ENCODE measurements at regions not wholly inside any gene's neighbourhood (a gene's known extent, or its start where the extent isn't known, plus 50 kb on each side); places are given as distances from the start of the nearest gene placed in this dataset.

DNA sequence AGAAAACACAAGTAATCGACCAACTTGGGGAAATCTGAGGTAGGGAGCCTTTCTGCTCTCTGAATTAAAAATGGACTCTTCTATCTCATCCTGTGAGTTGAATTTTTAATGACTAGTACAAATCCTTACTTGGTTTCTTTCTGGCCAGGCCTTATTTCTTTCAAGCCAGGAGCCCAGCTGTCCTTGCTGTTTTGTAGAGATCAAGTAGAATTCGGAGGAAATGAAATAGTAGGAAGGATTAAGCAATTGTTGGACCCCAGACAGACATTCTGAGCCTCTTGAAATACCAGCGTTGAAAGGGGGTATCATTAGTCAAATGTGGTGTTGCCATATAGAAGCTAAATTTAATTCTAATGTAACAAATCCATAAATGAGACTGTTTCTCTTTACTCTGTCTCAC is 53.7 kb upstream of the SMIM15 start:
- Mint-ChIP-seq H3K4me1 (ENCODE audit: low read depth) (no peaks in the 10 kb centered on the region), H3K4me3 (no peak overlapping the region), H3K36me3 (ENCODE audit: low read depth) (no peaks in the 10 kb centered on the region), H3K9me3 (no peaks in the 10 kb centered on the region), H3K27ac (no peak overlapping the region), H3K27me3 (peaks cover 12% of the 10 kb centered on the region)
- TF ChIP-seq, protein P1, sequence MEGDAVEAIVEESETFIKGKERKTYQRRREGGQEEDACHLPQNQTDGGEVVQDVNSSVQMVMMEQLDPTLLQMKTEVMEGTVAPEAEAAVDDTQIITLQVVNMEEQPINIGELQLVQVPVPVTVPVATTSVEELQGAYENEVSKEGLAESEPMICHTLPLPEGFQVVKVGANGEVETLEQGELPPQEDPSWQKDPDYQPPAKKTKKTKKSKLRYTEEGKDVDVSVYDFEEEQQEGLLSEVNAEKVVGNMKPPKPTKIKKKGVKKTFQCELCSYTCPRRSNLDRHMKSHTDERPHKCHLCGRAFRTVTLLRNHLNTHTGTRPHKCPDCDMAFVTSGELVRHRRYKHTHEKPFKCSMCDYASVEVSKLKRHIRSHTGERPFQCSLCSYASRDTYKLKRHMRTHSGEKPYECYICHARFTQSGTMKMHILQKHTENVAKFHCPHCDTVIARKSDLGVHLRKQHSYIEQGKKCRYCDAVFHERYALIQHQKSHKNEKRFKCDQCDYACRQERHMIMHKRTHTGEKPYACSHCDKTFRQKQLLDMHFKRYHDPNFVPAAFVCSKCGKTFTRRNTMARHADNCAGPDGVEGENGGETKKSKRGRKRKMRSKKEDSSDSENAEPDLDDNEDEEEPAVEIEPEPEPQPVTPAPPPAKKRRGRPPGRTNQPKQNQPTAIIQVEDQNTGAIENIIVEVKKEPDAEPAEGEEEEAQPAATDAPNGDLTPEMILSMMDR (IDR thresholded peaks at IDR 0.05) = no peak
- DNase-seq (no peak), ATAC-seq (no peak)
- ChIA-PET POLR2A (no interaction called here), CTCF (no interaction called here)
- intact Hi-C loops (cut with micrococcal nuclease) = no loop called here

DNA sequence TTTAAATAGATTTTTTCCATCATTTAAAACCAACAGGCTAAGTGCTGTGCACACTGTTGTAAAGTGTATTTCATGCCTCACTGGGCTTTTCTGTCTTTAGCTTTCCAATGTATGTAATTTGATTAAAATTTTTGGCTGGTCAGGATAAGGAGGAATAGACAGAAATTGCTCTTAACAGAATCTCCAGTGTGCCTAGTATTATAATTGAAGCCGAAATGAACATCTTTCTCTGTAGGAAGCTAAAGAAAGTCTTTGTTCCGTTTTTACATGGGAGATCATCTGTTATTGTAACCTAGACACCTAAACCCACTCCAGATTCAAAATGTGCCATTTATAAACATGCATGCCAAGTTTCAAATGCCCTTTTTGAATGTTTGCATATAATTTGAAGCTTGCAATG is 54.5 kb upstream of the SMIM15 start:
- Mint-ChIP-seq H3K27me3 (peaks cover 12% of the 10 kb centered on the region), H3K27ac (no peak overlapping the region), H3K36me3 (ENCODE audit: low read depth) (no peaks in the 10 kb centered on the region), H3K9me3 (no peaks in the 10 kb centered on the region), H3K4me3 (no peak overlapping the region), H3K4me1 (ENCODE audit: low read depth) (no peaks in the 10 kb centered on the region)
- ChIA-PET POLR2A (interaction anchor here (0.6 kb wide), 2 partner anchors 12 to 16 kb away, joined by 3 read pairs; no protein-coding TSS in a partner anchor), CTCF (interaction anchor here (2.0 kb wide), 1 partner anchor 15 kb away, joined by 5 read pairs; no protein-coding TSS in a partner anchor)
- ATAC-seq (no peak), DNase-seq (no peak)
- TF ChIP-seq, protein P1 (IDR thresholded peaks at IDR 0.05) = no peak
- intact Hi-C loops (cut with micrococcal nuclease) = no loop called here

DNA sequence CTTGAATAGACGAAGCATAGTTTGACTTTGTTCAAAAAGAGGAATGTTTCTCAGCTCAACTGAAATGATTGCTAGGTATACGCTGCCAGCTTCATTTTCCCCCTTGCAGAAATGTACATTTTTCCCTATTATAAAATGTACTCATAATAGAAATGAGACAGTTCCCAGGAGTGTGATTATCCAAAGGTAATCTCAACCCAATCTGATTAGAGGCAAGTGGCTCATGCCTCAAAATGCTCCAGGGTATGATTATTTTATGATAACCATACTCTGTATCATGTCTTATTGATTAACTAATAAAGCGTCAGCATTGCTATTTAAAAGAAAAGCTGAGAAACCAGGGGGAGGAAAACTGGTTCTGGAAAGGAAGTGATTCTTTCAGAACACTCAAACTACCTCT is 54.9 kb upstream of the SMIM15 start:
- POLR2A ChIA-PET = interaction anchor here (0.6 kb wide), 2 partner anchors 11 to 16 kb away, joined by 3 read pairs; no protein-coding TSS in a partner anchor
- no peaks in the 10 kb centered on the region for H3K36me3 Mint-ChIP-seq (ENCODE audit: low read depth)

DNA sequence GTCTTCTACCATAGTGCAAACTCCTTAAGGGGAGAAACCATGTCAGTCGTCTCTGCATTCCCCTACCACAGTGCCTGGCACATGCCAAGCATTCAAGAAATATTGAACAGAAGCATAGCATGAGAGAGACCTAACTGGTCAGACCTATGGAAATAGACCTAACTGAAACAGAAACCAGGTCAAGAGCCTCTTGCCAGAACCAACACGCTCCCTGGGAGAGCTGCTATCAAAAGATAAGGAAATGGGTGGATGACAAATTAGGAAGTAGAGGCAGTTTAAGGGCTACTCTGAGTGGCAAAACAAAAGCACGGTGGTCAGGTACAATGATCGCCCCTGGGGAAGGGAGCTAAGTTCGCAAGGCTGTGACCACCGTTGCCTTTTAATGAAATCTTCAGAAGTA is 66.0 kb upstream of the SMIM15 start:
- TF ChIP-seq, protein P1 (IDR thresholded peaks at IDR 0.05) = no peak
- Mint-ChIP-seq H3K9me3 (no peaks in the 10 kb centered on the region), H3K27me3 (peaks cover 5% of the 10 kb centered on the region), H3K36me3 (ENCODE audit: low read depth) (no peaks in the 10 kb centered on the region), H3K4me3 (no peak overlapping the region), H3K4me1 (ENCODE audit: low read depth) (peaks cover 2% of the 10 kb centered on the region), H3K27ac (no peak overlapping the region)
- ChIA-PET CTCF (no interaction called here), POLR2A (interaction anchor here (0.7 kb wide), 1 partner anchor 11 kb away, joined by 3 read pairs; no protein-coding TSS in a partner anchor)
- DNase-seq (no peak), ATAC-seq (no peak)
- intact Hi-C loops (cut with micrococcal nuclease) = no loop called here

More for the DNA sequence above, 54.9 kb upstream of the SMIM15 start:
- no peak for DNase-seq
- no peaks in the 10 kb centered on the region for H3K4me1 Mint-ChIP-seq (ENCODE audit: low read depth)
- H3K27ac Mint-ChIP-seq = no peak overlapping the region
- TF ChIP-seq, protein P1 (IDR thresholded peaks at IDR 0.05) = no peak
- no peak overlapping the region for H3K4me3 Mint-ChIP-seq
- ATAC-seq = no peak
- H3K9me3 Mint-ChIP-seq = no peaks in the 10 kb centered on the region
- CTCF ChIA-PET = interaction anchor here (2.0 kb wide), 1 partner anchor 15 kb away, joined by 5 read pairs; no protein-coding TSS in a partner anchor
- H3K27me3 Mint-ChIP-seq = peaks cover 12% of the 10 kb centered on the region
- intact Hi-C loops (cut with micrococcal nuclease) = no loop called here

DNA sequence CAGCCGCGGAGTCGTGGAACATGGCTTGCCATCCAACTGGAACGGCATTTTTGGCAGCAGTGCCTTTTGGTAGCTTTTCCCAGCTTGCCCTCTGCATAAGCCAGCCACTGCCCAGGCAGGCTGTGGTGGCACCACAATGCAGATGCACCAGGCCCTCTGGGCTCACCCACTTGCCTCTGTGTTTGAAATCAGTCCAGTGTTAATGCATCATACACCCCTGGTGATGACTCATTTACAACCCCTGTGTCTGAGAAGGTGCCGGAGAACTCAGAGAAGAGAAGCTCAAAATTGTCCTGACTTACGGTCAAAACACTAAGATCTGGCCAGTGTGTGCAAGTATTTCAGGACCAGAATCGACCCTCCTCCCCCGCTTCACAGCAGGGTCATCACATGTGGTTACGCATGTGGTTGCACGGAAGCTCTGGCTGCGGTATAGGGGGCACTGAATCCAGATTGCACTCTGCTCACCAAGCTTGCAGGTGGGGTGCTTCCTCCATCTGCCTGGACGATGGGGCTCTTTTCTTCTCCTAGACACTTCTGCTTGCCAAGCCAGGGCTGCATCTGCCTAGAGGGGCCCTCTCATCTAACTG is 66.5 kb upstream of the SMIM15 start:
- Mint-ChIP-seq H3K4me1 (ENCODE audit: low read depth) (peaks cover 2% of the 10 kb centered on the region), H3K27ac (no peak overlapping the region), H3K9me3 (no peaks in the 10 kb centered on the region), H3K36me3 (ENCODE audit: low read depth) (no peaks in the 10 kb centered on the region), H3K4me3 (no peak overlapping the region), H3K27me3 (peaks cover 2% of the 10 kb centered on the region)
- DNase-seq (peak; percentile 5), ATAC-seq (peak; percentile 70)
- intact Hi-C loops (cut with micrococcal nuclease) = no loop called here
- POLR2A ChIA-PET = interaction anchor here (0.7 kb wide), 2 partner anchors 12 to 14 kb away, joined by 3 to 4 read pairs; no protein-coding TSS in a partner anchor
- TF ChIP-seq, protein P1 (IDR thresholded peaks at IDR 0.05) = no peak
- CTCF ChIA-PET = no interaction called here
